MV-4-11 (cell line): ENCODE measurements at regions not wholly inside any gene's neighbourhood (a gene's known extent, or its start where the extent isn't known, plus 50 kb on each side); places are given as distances from the start of the nearest gene placed in this dataset.

Source experiments
- DNase-seq: peaks from one replicate; lab custom pipeline; 2025; lab: John Stamatoyannopoulos, UW

DNA sequence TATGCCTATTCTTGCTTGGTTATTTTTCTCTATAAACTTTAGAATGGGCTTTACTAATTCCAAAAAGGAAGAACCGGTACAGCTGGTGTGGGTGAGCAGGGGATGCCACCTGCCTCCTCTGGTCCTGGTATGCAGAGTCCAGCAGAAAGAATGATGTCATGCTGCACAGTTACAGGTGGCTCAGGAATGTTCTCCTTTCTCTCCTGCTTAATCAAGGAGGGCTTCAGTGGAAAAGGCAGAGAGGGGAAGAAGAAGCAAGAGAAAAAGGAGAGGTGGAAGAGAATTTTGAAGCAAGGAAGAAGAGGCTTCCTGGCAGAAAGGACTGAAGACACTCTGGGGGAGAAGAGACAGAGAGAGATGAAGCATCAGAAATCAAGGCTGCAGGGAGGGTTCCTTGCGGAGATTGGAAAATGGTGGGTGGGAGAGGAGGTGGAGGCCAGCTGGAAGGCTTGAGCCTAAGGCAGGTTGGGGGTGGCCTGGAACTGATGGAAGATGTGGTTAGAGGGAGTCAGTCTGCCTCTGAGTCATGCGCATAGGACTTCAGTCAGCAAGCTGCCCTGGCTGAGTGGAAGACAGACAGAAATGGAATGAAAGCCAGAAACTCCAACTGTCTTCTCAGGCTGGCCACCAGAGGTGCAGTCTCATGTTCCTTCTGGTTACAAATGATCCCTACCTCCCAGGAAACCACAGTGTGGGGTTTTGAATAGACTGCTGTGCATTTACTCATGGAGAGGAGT lies 64.6 kb upstream of the CRHR1 start:
- DNase-seq, result peak; percentile 29

DNA sequence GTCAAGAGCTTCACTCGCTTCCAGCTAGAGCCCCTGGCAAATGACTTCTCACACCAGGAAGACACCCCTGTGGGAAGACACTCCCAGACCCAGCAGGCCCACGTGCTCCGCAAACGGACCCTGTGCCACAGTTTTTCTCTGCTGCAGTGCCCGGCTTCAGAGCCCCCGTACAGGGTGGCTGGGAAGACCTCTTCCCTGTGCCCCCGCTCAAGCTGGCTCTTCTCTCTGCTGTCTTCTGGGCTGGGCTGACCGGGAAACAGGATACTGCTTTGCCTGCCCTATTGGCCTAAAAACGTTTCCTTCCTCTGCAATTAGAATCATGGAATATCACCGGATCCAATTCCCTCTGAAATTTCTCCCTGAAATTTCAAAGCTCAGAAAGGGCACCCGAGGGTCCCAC lies 63.7 kb upstream of the CRHR1 start:
- DNase-seq, result no peak

DNA sequence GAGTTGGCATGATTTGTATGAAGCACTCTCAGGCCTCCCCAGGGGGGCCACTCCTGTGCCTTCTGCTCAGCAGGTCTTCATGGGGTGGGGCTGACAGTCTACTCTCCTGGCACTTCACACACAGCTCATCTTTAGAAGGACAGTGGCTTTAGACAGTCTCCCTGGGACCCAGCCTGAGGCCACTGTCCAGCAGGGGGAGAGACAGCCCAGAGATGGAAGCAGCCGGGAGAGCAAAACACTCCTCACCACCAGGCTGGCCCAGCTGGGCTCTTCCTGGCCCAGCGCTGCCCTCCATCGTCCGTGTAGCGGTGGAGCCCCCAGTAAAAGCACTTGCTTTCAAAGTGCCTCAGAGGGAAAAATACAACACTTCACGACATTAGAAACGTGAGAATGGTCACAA lies 62.0 kb upstream of the CRHR1 start:
- DNase-seq, result no peak

DNA sequence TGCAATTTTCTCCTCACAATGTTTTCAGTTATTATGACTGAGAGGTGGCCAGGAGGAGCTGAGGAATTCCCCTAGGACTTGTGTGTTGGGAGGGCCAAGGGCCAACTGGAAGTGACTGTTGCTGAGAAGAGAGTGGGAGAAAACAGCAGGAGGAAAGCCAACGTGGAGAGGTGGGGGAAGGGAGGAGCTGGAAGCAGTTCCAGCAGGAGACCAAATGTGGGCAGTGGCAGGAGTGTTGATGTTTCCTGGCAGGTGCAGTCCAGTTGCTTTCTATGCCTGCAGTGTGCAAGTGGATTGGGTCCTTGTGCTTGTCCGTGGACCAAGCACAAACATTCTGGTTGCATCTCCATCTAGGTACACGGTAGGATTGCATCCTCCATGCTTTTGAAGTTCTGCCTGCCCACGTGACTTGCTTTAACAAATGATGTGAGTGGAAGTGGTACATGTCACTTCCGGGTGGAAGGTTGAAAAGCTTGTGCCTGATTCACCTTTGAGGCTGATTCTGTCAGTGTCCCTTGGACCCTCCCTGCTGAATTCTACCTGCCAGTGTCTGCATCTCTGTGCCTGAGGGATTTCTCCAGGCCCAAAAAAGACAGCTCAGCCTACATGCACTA lies 54.7 kb upstream of the CRHR1 start:
- no peak for DNase-seq

DNA sequence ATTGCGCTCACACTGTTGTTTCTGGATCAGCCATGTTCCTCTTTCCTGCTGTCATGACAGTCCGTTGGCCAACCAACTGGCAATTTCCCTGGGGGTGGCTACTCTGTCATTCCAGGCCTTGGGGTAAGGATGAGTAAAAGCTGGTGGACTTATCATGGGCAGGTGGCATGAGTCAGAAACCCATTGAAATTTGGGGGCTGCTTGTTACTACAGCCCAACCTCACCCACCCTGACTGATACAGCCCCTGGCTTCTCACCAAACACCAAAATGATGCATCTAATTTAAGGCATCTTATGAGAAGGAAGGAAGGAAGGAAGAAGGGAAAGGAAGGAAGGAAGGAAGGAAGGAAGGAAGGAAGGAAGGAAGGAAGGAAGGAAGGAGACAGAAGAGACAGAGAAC lies 53.9 kb upstream of the CRHR1 start:
- no peak for DNase-seq

DNA sequence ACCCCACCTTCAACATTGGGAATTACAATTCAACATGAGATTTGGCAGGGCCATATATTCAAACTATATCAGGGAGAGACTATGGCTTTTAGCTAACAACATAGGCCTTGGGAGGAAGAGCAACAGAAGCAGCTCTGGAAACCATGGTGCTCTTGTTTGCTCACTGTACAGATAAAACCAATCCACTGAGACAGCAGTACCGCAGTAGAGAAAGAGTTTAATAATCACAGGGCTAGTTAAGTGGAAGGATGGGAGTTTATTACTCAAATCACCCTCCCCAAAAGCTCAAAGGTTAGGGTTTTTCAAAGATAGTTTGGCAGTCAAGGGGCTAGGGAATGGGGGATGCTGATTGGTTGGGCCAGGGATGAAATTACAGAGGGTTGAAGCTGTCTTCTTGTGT lies 52.7 kb upstream of the CRHR1 start:
- DNase-seq, result no peak

DNA sequence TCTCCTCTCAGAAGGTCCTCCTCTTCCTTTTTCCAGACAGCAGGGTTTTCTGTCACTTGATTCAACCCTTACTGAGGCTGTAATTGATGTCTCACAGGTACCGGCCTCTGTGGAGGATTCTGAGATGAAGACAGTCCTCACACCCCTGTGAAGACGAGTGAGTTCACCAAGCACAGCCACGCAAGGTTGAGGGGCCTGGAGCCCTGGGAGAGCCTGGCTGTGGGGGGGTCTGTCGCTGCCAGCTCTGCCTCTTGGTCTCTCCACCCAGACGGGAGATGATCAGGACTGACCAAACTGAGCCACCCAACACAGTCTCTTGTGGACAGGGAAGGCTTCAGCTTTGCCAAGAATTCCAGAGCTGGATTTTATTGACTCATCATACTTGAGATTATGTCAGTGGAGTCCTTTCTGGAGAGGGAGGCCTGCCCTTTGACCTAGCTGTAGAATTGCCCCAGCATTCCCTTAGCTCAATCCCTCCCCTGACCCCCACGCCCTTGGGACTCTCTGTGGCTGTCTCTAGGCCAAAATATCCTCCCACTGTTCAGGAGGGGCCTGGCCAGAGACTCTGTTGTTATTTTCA lies 51.1 kb upstream of the CRHR1 start:
- DNase-seq, result no peak

DNA sequence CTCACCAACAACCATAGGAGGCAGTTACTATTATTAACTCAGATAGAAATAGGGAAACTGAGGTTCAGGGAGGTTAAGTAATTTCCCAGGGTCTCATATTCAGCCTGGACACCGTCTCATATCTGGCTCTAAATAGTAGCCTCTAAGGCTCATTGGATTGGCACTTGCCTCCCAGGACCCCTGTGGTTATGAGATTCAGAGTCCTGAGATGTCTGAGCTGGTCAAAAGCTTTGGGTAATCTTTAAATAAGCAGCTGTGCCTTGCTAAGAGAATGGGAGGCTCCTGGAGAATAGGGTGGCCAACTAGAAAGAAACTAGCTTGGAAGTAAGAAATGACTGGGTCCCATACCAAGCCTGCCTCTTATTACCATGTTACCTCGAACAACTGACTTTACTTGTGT lies 50.3 kb upstream of the CRHR1 start:
- no peak for DNase-seq
